Retinal pigment epithelial cell (primary cell): ENCODE measurements at regions not wholly inside any gene's neighbourhood (a gene's known extent, or its start where the extent isn't known, plus 50 kb on each side); places are given as distances from the start of the nearest gene placed in this dataset.
A peak's percentile ranks its signal among the peaks of the same experiment; 100 is the strongest.

Source experiments
- DNase-seq: peaks from one replicate; pipeline ENCODE4 v3.0.0-alpha.2; 2010; ENCODE audit warnings: low read depth
- H3K4me3 ChIP-seq: 2 replicates; pipeline ENCODE4 v1.5.1; 2011; ENCODE audit warnings: mild to moderate bottlenecking, low read length, control low read depth, moderate library complexity
- TF ChIP-seq, protein P1 (sequence below): conservative IDR thresholded peaks from 2 replicates; pipeline ENCODE4 v1.5.1; 2011; ENCODE audit warnings: low read depth, low read length, control low read depth, inconsistent platforms

DNA sequence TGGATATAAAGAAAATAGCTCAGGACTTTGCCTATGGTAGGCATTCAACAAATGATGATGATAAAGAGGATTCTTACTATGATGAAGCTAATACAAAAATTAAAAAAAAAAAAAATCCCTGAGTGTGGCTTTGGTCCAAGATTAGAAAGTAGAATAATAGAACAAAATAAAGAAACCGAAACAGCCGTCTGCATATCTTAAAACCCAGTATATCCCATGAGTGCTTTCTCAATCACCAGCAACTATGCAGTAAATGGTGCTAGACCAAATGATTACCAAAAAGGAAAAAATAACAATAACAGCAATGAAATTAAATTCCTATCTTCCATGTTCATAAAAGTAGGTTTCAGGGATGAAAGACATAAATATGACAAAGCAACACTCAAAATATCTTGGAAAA, 59.3 kb upstream of the DCC start:
- H3K4me3 ChIP-seq = no peak overlapping the region
- TF ChIP-seq, protein P1, sequence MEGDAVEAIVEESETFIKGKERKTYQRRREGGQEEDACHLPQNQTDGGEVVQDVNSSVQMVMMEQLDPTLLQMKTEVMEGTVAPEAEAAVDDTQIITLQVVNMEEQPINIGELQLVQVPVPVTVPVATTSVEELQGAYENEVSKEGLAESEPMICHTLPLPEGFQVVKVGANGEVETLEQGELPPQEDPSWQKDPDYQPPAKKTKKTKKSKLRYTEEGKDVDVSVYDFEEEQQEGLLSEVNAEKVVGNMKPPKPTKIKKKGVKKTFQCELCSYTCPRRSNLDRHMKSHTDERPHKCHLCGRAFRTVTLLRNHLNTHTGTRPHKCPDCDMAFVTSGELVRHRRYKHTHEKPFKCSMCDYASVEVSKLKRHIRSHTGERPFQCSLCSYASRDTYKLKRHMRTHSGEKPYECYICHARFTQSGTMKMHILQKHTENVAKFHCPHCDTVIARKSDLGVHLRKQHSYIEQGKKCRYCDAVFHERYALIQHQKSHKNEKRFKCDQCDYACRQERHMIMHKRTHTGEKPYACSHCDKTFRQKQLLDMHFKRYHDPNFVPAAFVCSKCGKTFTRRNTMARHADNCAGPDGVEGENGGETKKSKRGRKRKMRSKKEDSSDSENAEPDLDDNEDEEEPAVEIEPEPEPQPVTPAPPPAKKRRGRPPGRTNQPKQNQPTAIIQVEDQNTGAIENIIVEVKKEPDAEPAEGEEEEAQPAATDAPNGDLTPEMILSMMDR = no peak
- DNase-seq = no peak

DNA sequence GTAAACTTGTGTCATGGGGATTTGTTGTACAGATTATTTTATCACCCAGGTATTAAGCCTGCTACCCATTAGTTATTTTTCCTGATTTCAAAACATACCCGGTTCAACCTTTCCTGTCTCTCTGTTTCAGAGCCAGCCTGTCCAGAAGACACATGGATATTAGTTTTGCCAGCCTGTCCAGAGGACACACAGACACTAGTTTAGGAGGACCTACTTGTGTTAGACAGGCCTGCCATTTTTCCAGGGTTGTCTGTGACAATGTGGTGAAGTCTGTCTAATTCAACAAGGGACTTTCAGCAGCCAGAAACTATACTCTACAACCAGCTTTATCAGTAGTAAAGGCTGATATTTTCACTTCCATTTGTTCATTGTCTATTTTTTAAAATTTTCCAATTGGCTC, 56.1 kb upstream of the DCC start:
- TF ChIP-seq, protein P1 = no peak
- DNase-seq = no peak

DNA sequence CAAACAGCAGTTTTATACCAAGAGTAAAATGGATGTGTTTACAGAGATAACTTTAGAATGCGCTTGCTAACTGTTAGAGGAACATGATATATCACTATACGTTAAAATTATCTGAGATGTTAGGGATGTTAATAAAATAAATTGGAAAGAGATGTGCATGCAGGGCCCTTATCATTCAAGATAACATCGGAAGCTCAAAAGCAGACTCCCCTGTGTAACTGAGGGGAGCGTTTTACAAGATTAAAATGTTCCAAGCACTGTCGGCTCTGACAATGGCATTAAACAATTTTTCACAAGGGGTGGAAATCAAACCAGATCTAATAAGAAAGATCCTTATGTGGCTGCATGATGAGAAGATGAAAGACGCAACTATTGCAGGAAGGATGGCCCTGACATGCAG, 53.3 kb upstream of the DCC start:
- TF ChIP-seq, protein P1 = no peak
- no peak overlapping the region for H3K4me3 ChIP-seq
- DNase-seq = no peak

More for the DNA sequence above, 56.1 kb upstream of the DCC start:
- H3K4me3 ChIP-seq = no peak overlapping the region

DNA sequence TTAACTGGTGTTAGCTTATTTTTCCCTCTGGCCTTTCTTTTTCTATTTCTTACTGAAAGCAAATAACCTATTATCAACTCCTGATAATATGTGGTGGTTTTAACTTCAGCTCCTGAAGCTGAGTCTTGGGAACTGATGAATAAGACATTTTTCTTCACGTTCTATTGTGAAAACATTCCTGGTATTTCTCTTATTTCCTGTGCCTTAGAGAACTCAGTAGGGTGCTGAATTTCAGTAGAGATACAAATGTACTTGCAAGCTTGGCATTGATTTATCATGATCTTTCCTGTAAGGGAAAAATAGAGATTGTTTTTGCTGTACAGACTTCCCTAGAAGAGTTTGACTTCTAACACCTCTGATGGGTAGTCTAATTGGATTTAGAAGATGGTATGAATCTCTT, 52.8 kb upstream of the DCC start:
- TF ChIP-seq, protein P1 = no peak
- H3K4me3 ChIP-seq = no peak overlapping the region
- DNase-seq = no peak

DNA sequence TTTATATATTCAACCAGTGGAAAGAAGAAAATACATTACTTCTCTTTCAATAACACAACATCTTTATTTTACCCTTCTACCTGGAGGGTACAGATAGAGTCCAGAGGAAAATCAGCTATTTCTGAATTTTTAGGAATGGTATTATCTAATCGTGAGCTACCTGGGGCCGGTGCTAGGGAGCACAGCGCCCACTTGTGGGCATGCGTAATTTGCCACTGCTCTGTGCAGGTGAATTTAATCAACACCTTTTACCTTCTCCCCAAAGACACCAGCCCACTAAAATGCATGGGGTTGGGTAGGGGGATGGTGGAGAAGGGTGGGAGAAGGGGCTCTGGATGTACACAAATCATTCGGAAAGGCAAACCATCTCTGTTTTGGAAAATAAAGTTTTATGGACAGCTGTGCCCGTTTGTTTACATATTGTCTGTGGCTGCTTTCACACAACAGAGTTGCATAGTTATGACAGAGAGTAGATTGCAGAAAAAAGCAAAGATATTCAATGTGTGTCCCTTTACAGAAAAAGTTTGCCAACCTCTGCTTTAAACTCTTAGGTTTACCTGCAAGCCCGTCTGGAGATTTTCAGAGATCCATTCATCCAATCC, 51.5 kb upstream of the DCC start:
- no peak for DNase-seq
- no peak overlapping the region for H3K4me3 ChIP-seq
- TF ChIP-seq, protein P1 = peak; percentile 96

DNA sequence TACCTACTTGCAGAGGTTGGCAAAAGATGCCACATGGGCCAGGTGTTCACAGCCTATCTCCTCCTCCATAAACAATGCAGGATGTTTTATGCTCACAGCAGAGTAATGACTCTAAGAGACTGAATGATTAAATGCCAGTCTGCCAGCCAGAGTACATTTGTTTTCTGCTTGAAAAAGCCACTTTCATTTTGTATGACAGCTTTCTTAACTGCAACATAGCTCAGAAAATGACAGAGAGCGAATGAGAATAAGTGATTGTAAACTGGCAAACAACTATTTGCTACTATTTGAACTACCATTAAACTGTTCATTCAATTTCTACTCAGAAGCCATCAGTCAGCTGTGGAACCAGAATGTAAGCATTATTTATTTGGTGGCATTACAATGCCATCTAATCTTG, 50.6 kb upstream of the DCC start:
- TF ChIP-seq, protein P1 = no peak
- DNase-seq = no peak
- H3K4me3 ChIP-seq = no peak overlapping the region
